GM23338 (cell line): ENCODE measurements at regions not wholly inside any gene's neighbourhood (a gene's known extent, or its start where the extent isn't known, plus 50 kb on each side); places are given as distances from the start of the nearest gene placed in this dataset.

Experiments used
- ATAC-seq: fragments of 200-7000 bp; cut with Tn5 transposase; 3 replicates; pipeline ENCODE4 v1.9.1; 2020
- DNase-seq: peaks from one replicate; pipeline ENCODE4 v3.0.0-alpha.2; 2015; ENCODE audit warnings: low spot score
- H2AFZ ChIP-seq: fragments of 200-600 bp; sonication (generic); 2 replicates; pipeline ENCODE4 v1.8.0; 2016; ENCODE audit warnings: antibody characterized with exemption, mild to moderate bottlenecking, moderate library complexity
- H3F3A ChIP-seq: fragments of 200-600 bp; sonication (generic); replicated peaks from 2 replicates; pipeline ENCODE4 v1.8.0; 2017; ENCODE audit warnings: antibody characterized with exemption, mixed run types, low read depth
- H3K27ac ChIP-seq: fragments of 200-600 bp; sonication (generic); 2 replicates; pipeline ENCODE4 v1.6.1; 2016; ENCODE audit warnings: low read depth
- H3K27me3 ChIP-seq: fragments of 200-600 bp; sonication (generic); 2 replicates; pipeline ENCODE4 v1.8.0; 2016; ENCODE audit warnings: mild to moderate bottlenecking, mixed run types, moderate library complexity; ENCODE audit not compliant: insufficient read depth
- H3K36me3 ChIP-seq: fragments of 200-600 bp; sonication (generic); 2 replicates; pipeline ENCODE4 v1.8.0; 2016; ENCODE audit warnings: mild to moderate bottlenecking; ENCODE audit not compliant: insufficient read depth
- H3K4me1 ChIP-seq: fragments of 200-600 bp; sonication (generic); 2 replicates; pipeline ENCODE4 v1.8.0; 2016; ENCODE audit warnings: mild to moderate bottlenecking, moderate library complexity; ENCODE audit not compliant: insufficient read depth
- H3K4me2 ChIP-seq: fragments of 200-600 bp; sonication (generic); 2 replicates; pipeline ENCODE4 v1.7.1; 2017; ENCODE audit warnings: mixed run types
- H3K4me3 ChIP-seq: fragments of 200-600 bp; sonication (generic); 2 replicates; pipeline ENCODE4 v1.6.1; 2016; ENCODE audit warnings: mixed run types
- H3K79me2 ChIP-seq: fragments of 200-600 bp; sonication (generic); replicated peaks from 2 replicates; pipeline ENCODE4 v1.8.0; 2017; ENCODE audit warnings: mild to moderate bottlenecking; ENCODE audit not compliant: insufficient read depth
- H3K9me2 ChIP-seq: fragments of 200-600 bp; sonication (generic); 2 replicates; pipeline ENCODE4 v1.8.0; 2017; ENCODE audit not compliant: insufficient read depth
- H4K20me1 ChIP-seq: fragments of 200-600 bp; sonication (generic); replicated peaks from 2 replicates; pipeline ENCODE4 v1.8.0; 2017; ENCODE audit warnings: mild to moderate bottlenecking; ENCODE audit not compliant: insufficient read depth
- H3K27ac Mint-ChIP-seq: 2 replicates; pipeline ENCODE4 v1.8.0; 2020; ENCODE audit warnings: inconsistent platforms, mild to moderate bottlenecking, moderate library complexity, mixed read lengths
- H3K27me3 Mint-ChIP-seq: 3 replicates; pipeline ENCODE4 v1.8.0; 2022; ENCODE audit warnings: low read depth, mild to moderate bottlenecking, moderate library complexity, mixed read lengths, inconsistent platforms; ENCODE audit not compliant: insufficient read depth, poor library complexity
- H3K36me3 Mint-ChIP-seq: 3 replicates; pipeline ENCODE4 v1.8.0; 2021; ENCODE audit warnings: low read depth, mild to moderate bottlenecking, inconsistent platforms, moderate library complexity, mixed read lengths
- H3K4me1 Mint-ChIP-seq: 3 replicates; pipeline ENCODE4 v1.8.0; 2020; ENCODE audit warnings: mild to moderate bottlenecking, inconsistent platforms, mixed read lengths
- H3K4me3 Mint-ChIP-seq: 3 replicates; pipeline ENCODE4 v1.8.0; 2021; ENCODE audit warnings: moderate library complexity, mild to moderate bottlenecking, inconsistent platforms, mixed read lengths
- H3K9me3 Mint-ChIP-seq: 3 replicates; pipeline ENCODE4 v1.8.0; 2020; ENCODE audit warnings: moderate library complexity, mild to moderate bottlenecking, inconsistent platforms, mixed read lengths
- EZH2phosphoT487 ChIP-seq: fragments of 200-600 bp; sonication (generic); IDR thresholded peaks from one replicate; pipeline ENCODE4 v1.8.1; 2018; ENCODE audit warnings: antibody characterized with exemption; ENCODE audit not compliant: unreplicated experiment
- NANOG ChIP-seq: IDR thresholded peaks from 2 replicates; pipeline ENCODE4 v1.6.1; 2016; ENCODE audit warnings: antibody characterized with exemption, borderline replicate concordance
- POLR2AphosphoS5 ChIP-seq: IDR thresholded peaks from 2 replicates; pipeline ENCODE4 v1.6.1; 2016; ENCODE audit warnings: antibody characterized with exemption, low read depth
- TF ChIP-seq, protein P1 (sequence below): fragments of 250-450 bp; sonication (Bioruptor Pico); IDR thresholded peaks from 2 replicates; pipeline ENCODE4 v1.5.0; 2020; ENCODE audit warnings: mild to moderate bottlenecking, moderate library complexity
- TF ChIP-seq, protein P2 (sequence below): IDR thresholded peaks from 2 replicates; pipeline ENCODE4 v1.6.1; 2016; ENCODE audit warnings: antibody characterized with exemption

DNA sequence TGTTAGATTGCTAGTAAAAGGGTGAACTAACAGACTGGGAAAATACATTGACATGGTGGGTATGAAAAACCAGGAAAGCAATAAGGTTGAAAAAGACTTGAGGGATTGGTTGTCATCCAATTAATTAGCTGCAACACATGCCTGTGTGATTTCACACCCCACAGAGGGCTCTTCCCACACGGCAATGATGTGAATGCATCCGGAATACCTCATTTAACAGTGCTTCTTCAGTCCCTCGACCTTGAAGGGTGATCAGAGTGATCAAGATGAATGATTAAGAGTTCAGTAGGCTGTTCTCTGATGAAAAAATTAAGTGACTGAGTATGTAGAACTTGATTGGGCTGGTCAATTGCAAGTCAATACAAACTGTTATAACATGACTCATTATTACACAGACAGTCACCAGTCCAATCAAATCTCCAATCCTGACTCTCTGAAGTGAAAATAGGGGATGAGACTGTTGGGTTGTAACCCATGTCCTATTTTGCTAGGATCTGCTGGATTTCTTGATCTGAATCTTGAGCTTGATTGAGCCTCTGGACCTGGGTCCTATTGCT lies 924.9 kb upstream of the FAM98A start:
- ATAC-seq (no peak), DNase-seq (no peak)
- Mint-ChIP-seq H3K9me3 (peaks cover 9% of the 10 kb centered on the region), H3K4me1 (no peaks in the 10 kb centered on the region), H3K27ac (no peak overlapping the region), H3K4me3 (no peak overlapping the region), H3K27me3 (no peaks in the 10 kb centered on the region), H3K36me3 (no peaks in the 10 kb centered on the region; the same call in 1 of the 3 replicates)
- Histone ChIP-seq H3K4me2 (no peak overlapping the region), H3K79me2 (no peaks in the 10 kb centered on the region), H3K4me1 (no peaks in the 10 kb centered on the region), H3K4me3 (no peak overlapping the region), H2AFZ (no peak overlapping the region), H3F3A (no peaks in the 10 kb centered on the region), H3K36me3 (no peaks in the 10 kb centered on the region; the same call in 1 of the 2 replicates), H3K9me2 (peaks cover 8% of the 10 kb centered on the region; the same call in 1 of the 2 replicates), H4K20me1 (no peaks in the 10 kb centered on the region), H3K27me3 (no peaks in the 10 kb centered on the region), H3K27ac (no peak overlapping the region)
- TF ChIP-seq POLR2AphosphoS5 (no peak), EZH2phosphoT487 (no peak)
- TF ChIP-seq, protein P1, sequence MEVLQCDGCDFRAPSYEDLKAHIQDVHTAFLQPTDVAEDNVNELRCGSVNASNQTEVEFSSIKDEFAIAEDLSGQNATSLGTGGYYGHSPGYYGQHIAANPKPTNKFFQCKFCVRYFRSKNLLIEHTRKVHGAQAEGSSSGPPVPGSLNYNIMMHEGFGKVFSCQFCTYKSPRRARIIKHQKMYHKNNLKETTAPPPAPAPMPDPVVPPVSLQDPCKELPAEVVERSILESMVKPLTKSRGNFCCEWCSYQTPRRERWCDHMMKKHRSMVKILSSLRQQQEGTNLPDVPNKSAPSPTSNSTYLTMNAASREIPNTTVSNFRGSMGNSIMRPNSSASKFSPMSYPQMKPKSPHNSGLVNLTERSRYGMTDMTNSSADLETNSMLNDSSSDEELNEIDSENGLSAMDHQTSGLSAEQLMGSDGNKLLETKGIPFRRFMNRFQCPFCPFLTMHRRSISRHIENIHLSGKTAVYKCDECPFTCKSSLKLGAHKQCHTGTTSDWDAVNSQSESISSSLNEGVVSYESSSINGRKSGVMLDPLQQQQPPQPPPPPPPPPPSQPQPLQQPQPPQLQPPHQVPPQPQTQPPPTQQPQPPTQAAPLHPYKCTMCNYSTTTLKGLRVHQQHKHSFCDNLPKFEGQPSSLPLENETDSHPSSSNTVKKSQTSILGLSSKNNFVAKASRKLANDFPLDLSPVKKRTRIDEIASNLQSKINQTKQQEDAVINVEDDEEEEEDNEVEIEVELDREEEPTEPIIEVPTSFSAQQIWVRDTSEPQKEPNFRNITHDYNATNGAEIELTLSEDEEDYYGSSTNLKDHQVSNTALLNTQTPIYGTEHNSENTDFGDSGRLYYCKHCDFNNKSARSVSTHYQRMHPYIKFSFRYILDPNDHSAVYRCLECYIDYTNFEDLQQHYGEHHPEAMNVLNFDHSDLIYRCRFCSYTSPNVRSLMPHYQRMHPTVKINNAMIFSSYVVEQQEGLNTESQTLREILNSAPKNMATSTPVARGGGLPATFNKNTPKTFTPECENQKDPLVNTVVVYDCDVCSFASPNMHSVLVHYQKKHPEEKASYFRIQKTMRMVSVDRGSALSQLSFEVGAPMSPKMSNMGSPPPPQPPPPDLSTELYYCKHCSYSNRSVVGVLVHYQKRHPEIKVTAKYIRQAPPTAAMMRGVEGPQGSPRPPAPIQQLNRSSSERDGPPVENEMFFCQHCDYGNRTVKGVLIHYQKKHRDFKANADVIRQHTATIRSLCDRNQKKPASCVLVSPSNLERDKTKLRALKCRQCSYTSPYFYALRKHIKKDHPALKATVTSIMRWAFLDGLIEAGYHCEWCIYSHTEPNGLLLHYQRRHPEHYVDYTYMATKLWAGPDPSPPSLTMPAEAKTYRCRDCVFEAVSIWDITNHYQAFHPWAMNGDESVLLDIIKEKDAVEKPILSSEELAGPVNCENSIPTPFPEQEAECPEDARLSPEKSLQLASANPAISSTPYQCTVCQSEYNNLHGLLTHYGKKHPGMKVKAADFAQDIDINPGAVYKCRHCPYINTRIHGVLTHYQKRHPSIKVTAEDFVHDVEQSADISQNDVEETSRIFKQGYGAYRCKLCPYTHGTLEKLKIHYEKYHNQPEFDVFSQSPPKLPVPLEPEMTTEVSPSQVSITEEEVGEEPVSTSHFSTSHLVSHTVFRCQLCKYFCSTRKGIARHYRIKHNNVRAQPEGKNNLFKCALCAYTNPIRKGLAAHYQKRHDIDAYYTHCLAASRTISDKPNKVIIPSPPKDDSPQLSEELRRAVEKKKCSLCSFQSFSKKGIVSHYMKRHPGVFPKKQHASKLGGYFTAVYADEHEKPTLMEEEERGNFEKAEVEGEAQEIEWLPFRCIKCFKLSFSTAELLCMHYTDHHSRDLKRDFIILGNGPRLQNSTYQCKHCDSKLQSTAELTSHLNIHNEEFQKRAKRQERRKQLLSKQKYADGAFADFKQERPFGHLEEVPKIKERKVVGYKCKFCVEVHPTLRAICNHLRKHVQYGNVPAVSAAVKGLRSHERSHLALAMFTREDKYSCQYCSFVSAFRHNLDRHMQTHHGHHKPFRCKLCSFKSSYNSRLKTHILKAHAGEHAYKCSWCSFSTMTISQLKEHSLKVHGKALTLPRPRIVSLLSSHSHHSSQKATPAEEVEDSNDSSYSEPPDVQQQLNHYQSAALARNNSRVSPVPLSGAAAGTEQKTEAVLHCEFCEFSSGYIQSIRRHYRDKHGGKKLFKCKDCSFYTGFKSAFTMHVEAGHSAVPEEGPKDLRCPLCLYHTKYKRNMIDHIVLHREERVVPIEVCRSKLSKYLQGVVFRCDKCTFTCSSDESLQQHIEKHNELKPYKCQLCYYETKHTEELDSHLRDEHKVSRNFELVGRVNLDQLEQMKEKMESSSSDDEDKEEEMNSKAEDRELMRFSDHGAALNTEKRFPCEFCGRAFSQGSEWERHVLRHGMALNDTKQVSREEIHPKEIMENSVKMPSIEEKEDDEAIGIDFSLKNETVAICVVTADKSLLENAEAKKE (CRISPR knock-in tag): no peak
- TF ChIP-seq, protein P2, sequence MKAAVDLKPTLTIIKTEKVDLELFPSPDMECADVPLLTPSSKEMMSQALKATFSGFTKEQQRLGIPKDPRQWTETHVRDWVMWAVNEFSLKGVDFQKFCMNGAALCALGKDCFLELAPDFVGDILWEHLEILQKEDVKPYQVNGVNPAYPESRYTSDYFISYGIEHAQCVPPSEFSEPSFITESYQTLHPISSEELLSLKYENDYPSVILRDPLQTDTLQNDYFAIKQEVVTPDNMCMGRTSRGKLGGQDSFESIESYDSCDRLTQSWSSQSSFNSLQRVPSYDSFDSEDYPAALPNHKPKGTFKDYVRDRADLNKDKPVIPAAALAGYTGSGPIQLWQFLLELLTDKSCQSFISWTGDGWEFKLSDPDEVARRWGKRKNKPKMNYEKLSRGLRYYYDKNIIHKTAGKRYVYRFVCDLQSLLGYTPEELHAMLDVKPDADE: no peak

DNA sequence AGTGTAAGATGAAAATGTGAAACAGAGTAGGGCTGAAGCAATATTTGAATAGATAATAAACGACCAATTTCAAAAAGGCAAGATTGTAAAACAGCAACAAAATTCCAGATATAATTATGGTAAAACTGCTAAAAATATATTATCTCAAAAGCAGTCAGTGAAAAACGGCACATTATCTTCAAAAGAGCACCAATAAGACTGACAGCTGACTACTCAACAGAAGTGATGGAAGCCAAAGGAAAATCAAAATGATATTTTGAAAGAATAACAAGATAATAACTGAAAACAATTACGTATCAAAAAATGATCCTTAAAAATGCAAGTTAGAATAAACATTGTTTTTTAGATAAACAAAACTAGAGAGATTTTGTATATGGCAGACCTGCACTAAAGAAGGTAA lies 920.6 kb upstream of the FAM98A start:
- Mint-ChIP-seq H3K27ac (no peak overlapping the region), H3K27me3 (no peaks in the 10 kb centered on the region), H3K9me3 (peaks cover 20% of the 10 kb centered on the region), H3K4me1 (no peaks in the 10 kb centered on the region), H3K36me3 (no peaks in the 10 kb centered on the region; the same call in 1 of the 3 replicates), H3K4me3 (no peak overlapping the region)
- Histone ChIP-seq H3K36me3 (no peaks in the 10 kb centered on the region; the same call in 1 of the 2 replicates), H3F3A (no peaks in the 10 kb centered on the region), H3K4me1 (no peaks in the 10 kb centered on the region), H2AFZ (no peak overlapping the region), H3K27me3 (no peaks in the 10 kb centered on the region), H3K4me3 (no peak overlapping the region), H4K20me1 (no peaks in the 10 kb centered on the region), H3K9me2 (no peaks in the 10 kb centered on the region), H3K79me2 (no peaks in the 10 kb centered on the region), H3K4me2 (no peak overlapping the region), H3K27ac (no peak overlapping the region)
- DNase-seq: no peak
- no peak for ATAC-seq
- TF ChIP-seq EZH2phosphoT487 (no peak), NANOG (no peak)
- TF ChIP-seq, protein P1 (CRISPR knock-in tag): no peak
